AG04450 (cell line): ENCODE measurements at regions not wholly inside any gene's neighbourhood (a gene's known extent, or its start where the extent isn't known, plus 50 kb on each side); places are given as distances from the start of the nearest gene placed in this dataset.

Source experiments
- CTCF ChIA-PET: fragments of 300-600, 350-600 bp; formaldehyde crosslinking; extraction: SDS; loops from one replicate; lab custom pipeline; 2022; ENCODE audit warnings: antibody characterized with exemption, inconsistent platforms; lab: Charles Lee
- POLR2A ChIA-PET: fragments of 350-600 bp; formaldehyde crosslinking; extraction: SDS; loops from one replicate; lab custom pipeline; 2021; ENCODE audit warnings: antibody characterized with exemption, inconsistent platforms; lab: Yijun Ruan, JAX
- DNase-seq: peaks from one replicate; pipeline ENCODE4 v3.0.0-alpha.2; 2011; ENCODE audit warnings: low read depth, low spot score
- H3K27ac ChIP-seq: one replicate; pipeline ENCODE4 v1.5.1; 2012; ENCODE audit warnings: low read depth, low read length, control low read depth
- H3K27me3 ChIP-seq: one replicate; pipeline ENCODE4 v1.6.0; 2012; ENCODE audit warnings: low read length; ENCODE audit not compliant: control insufficient read depth, insufficient read depth
- H3K4me3 ChIP-seq: 2 replicates; pipeline ENCODE4 v1.5.1; 2011; ENCODE audit warnings: mild to moderate bottlenecking, low read depth, low read length, control low read depth
- H3K9me3 ChIP-seq: 2 replicates; pipeline ENCODE4 v1.5.1; 2012; ENCODE audit warnings: low read length; ENCODE audit not compliant: control insufficient read depth, insufficient read depth
- CTCF ChIP-seq: IDR thresholded peaks from 2 replicates; pipeline ENCODE4 v1.5.1; 2011; ENCODE audit warnings: low read depth, low read length, control low read depth, inconsistent platforms

GRCh38 chr7:45469103-45469502 is 105.1 kb upstream of the ADCY1 start:
- CTCF ChIA-PET, result no interaction called here
- no peaks in the 10 kb centered on the region for H3K9me3 ChIP-seq
- POLR2A ChIA-PET, result no interaction called here
- H3K27ac ChIP-seq, result no peak overlapping the region
- H3K27me3 ChIP-seq, result no peaks in the 10 kb centered on the region
- TF ChIP-seq CTCF, result no peak
- DNase-seq, result no peak
- no peak overlapping the region for H3K4me3 ChIP-seq

GRCh38 chr7:45470031-45470430 is 104.1 kb upstream of the ADCY1 start:
- POLR2A ChIA-PET, result no interaction called here
- H3K4me3 ChIP-seq, result no peak overlapping the region
- no peaks in the 10 kb centered on the region for H3K27me3 ChIP-seq
- CTCF ChIA-PET, result no interaction called here
- no peaks in the 10 kb centered on the region for H3K9me3 ChIP-seq
- H3K27ac ChIP-seq, result no peak overlapping the region
- no peak for TF ChIP-seq CTCF
- no peak for DNase-seq

GRCh38 chr7:45479781-45480180 is 94.4 kb upstream of the ADCY1 start:
- POLR2A ChIA-PET, result no interaction called here
- Histone ChIP-seq H3K4me3 (no peak overlapping the region), H3K27me3 (peaks cover 3% of the 10 kb centered on the region), H3K27ac (no peak overlapping the region), H3K9me3 (no peaks in the 10 kb centered on the region)
- DNase-seq, result no peak
- CTCF ChIA-PET, result no interaction called here
- no peak for TF ChIP-seq CTCF

GRCh38 chr7:45482451-45482850 is 91.7 kb upstream of the ADCY1 start:
- no peak for DNase-seq
- ChIA-PET POLR2A (no interaction called here), CTCF (no interaction called here)
- H3K9me3 ChIP-seq, result no peaks in the 10 kb centered on the region
- H3K27ac ChIP-seq, result no peak overlapping the region
- H3K27me3 ChIP-seq, result peaks cover 3% of the 10 kb centered on the region
- TF ChIP-seq CTCF, result no peak
- H3K4me3 ChIP-seq, result no peak overlapping the region

GRCh38 chr7:45484094-45484493 is 90.1 kb upstream of the ADCY1 start:
- Histone ChIP-seq H3K9me3 (no peaks in the 10 kb centered on the region), H3K27ac (no peak overlapping the region), H3K27me3 (peaks cover 3% of the 10 kb centered on the region), H3K4me3 (no peak overlapping the region)
- DNase-seq, result no peak
- POLR2A ChIA-PET, result no interaction called here
- TF ChIP-seq CTCF, result no peak
- CTCF ChIA-PET, result no interaction called here
